NB4 (cell line): ENCODE measurements at regions not wholly inside any gene's neighbourhood (a gene's known extent, or its start where the extent isn't known, plus 50 kb on each side); places are given as distances from the start of the nearest gene placed in this dataset.

ENCODE experiments used
- POLR2A ChIP-seq: IDR thresholded peaks from 2 replicates; pipeline ENCODE4 v1.6.1; 2011; ENCODE audit warnings: mild to moderate bottlenecking; ENCODE audit not compliant: insufficient read length; ENCODE audit errors: extremely low read depth
- TF ChIP-seq, protein P1 (sequence below): IDR thresholded peaks from one replicate; pipeline ENCODE4 v1.5.1; 2012; ENCODE audit warnings: low read depth, low read length
- TF ChIP-seq, protein P2 (sequence below): IDR thresholded peaks from 2 replicates; pipeline ENCODE4 v1.6.1; 2011; ENCODE audit warnings: low read depth, low read length

- no peak for TF ChIP-seq POLR2A
- TF ChIP-seq, protein P1, sequence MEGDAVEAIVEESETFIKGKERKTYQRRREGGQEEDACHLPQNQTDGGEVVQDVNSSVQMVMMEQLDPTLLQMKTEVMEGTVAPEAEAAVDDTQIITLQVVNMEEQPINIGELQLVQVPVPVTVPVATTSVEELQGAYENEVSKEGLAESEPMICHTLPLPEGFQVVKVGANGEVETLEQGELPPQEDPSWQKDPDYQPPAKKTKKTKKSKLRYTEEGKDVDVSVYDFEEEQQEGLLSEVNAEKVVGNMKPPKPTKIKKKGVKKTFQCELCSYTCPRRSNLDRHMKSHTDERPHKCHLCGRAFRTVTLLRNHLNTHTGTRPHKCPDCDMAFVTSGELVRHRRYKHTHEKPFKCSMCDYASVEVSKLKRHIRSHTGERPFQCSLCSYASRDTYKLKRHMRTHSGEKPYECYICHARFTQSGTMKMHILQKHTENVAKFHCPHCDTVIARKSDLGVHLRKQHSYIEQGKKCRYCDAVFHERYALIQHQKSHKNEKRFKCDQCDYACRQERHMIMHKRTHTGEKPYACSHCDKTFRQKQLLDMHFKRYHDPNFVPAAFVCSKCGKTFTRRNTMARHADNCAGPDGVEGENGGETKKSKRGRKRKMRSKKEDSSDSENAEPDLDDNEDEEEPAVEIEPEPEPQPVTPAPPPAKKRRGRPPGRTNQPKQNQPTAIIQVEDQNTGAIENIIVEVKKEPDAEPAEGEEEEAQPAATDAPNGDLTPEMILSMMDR = no peak
- TF ChIP-seq, protein P2, sequence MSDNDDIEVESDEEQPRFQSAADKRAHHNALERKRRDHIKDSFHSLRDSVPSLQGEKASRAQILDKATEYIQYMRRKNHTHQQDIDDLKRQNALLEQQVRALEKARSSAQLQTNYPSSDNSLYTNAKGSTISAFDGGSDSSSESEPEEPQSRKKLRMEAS = no peak
These were observed 1502.8 kb upstream of the LRRTM3 start for GRCh38 chr10:65423043-65423442.
